Left kidney (tissue), 1 donor: ENCODE measurements at regions not wholly inside any gene's neighbourhood (a gene's known extent, or its start where the extent isn't known, plus 50 kb on each side); places are given as distances from the start of the nearest gene placed in this dataset.
"Not testable (repeated sequence)": the region's sequence is repeated elsewhere in the genome, so short reads cannot be mapped to it uniquely, and the experiment has no call there.

Experiments
- DNase-seq: peaks from one replicate; pipeline ENCODE4 v3.0.0-alpha.2; 2013

GRCh38 chr7:101679653-101680173, 50.6 kb upstream of the MYL10 start:
- DNase-seq: not testable (repeated sequence)

- DNase-seq: no peak
Measured at GRCh38 chr7:101680406-101681145, 51.5 kb upstream of the MYL10 start.

- DNase-seq: no peak
Measured at GRCh38 chr7:101681170-101682007, 52.3 kb upstream of the MYL10 start.

GRCh38 chr7:101684983-101685330, 55.9 kb upstream of the MYL10 start:
- DNase-seq: no peak

- no peak for DNase-seq
Measured at GRCh38 chr7:101686030-101686429, 56.9 kb upstream of the MYL10 start.

- no peak for DNase-seq
Measured at GRCh38 chr7:101687081-101687480, 58.0 kb upstream of the MYL10 start.

GRCh38 chr7:101687791-101688182, 58.7 kb upstream of the MYL10 start:
- DNase-seq: no peak

GRCh38 chr7:101688183-101688831, 59.2 kb upstream of the MYL10 start:
- DNase-seq: no peak

- no peak for DNase-seq
Measured at GRCh38 chr7:101688995-101689907, 60.2 kb upstream of the MYL10 start.

GRCh38 chr7:101690061-101690460, 61.0 kb upstream of the MYL10 start:
- DNase-seq: no peak

GRCh38 chr7:101691822-101692384, 62.8 kb upstream of the MYL10 start:
- DNase-seq: peak; percentile 59

GRCh38 chr7:101693498-101694091, 64.5 kb upstream of the MYL10 start:
- DNase-seq: no peak

- no peak for DNase-seq
Measured at GRCh38 chr7:101698964-101699363, 69.9 kb upstream of the MYL10 start.

GRCh38 chr7:101699399-101699798, 70.3 kb upstream of the MYL10 start:
- no peak for DNase-seq

GRCh38 chr7:101699881-101700823, 71.1 kb upstream of the MYL10 start:
- DNase-seq: no peak

- no peak for DNase-seq
Measured at GRCh38 chr7:101701153-101701794, 72.2 kb upstream of the MYL10 start.

- no peak for DNase-seq
Measured at GRCh38 chr7:101702362-101702850, 73.3 kb upstream of the MYL10 start.

GRCh38 chr7:101705331-101705730, 76.2 kb upstream of the MYL10 start:
- no peak for DNase-seq

- DNase-seq: no peak
Measured at GRCh38 chr7:101707587-101707986, 78.5 kb upstream of the MYL10 start.
